SK-N-SH (cell line): ENCODE measurements at regions not wholly inside any gene's neighbourhood (a gene's known extent, or its start where the extent isn't known, plus 50 kb on each side); places are given as distances from the start of the nearest gene placed in this dataset.

Experiments used
- CTCF ChIA-PET: fragments of 300-600, 350-600 bp; formaldehyde crosslinking; extraction: SDS; loops from one replicate; lab custom pipeline; 2021; lab: Yijun Ruan, JAX
- POLR2A ChIA-PET: fragments of 350-600 bp; sonication (Branson Sonifier 250); formaldehyde crosslinking; extraction: SDS; loops from one replicate; lab custom pipeline; 2020; ENCODE audit warnings: antibody characterized with exemption, inconsistent platforms; lab: Yijun Ruan, JAX
- DNase-seq: peaks from one replicate; pipeline ENCODE4 v3.0.0; 2012
- H2AFZ ChIP-seq: fragments of 200-600 bp; sonication (generic); 2 replicates; pipeline ENCODE4 v1.8.1; 2016; ENCODE audit warnings: antibody characterized with exemption, mild to moderate bottlenecking, low read depth
- H3F3A ChIP-seq: fragments of 200-600 bp; sonication (generic); replicated peaks from 2 replicates; pipeline ENCODE3; 2016; ENCODE audit warnings: antibody characterized with exemption, mild to moderate bottlenecking; ENCODE audit not compliant: insufficient read depth
- H3K27ac ChIP-seq, 2 experiments: fragments of 200-500 bp in 1 of 2; fragments of 200-600 bp in 1 of 2; sonication (Bioruptor generic) in 1 of 2; sonication (generic), shearing (Covaris generic) in 1 of 2; 2 replicates each; pipeline versions ENCODE4 v1.5.1 to v1.6.1; 2014 to 2016; ENCODE audit warnings: low read depth in 2 of 2, inconsistent platforms in 1 of 2, low read length in 1 of 2, mild to moderate bottlenecking in 1 of 2, mixed read lengths in 1 of 2
- H3K27me3 ChIP-seq: fragments of 200-600 bp; sonication (generic), shearing (Covaris generic); 2 replicates; pipeline ENCODE4 v1.6.1; 2016; ENCODE audit warnings: mixed run types; ENCODE audit not compliant: insufficient read depth
- H3K36me3 ChIP-seq, 2 experiments: fragments of 200-500 bp in 1 of 2; fragments of 200-600 bp in 1 of 2; sonication (Bioruptor generic) in 1 of 2; sonication (generic) in 1 of 2; replicated peaks in 1 of 2; 2 replicates each; pipeline versions ENCODE3 to v1.5.1; 2014 to 2016; ENCODE audit warnings: low read length in 1 of 2, mild to moderate bottlenecking in 1 of 2; ENCODE audit not compliant: insufficient read depth in 2 of 2, control insufficient read depth in 1 of 2
- H3K4me1 ChIP-seq, 2 experiments: fragments of 200-500 bp in 1 of 2; fragments of 200-600 bp in 1 of 2; sonication (Bioruptor generic) in 1 of 2; sonication (generic), shearing (Covaris generic) in 1 of 2; 2 replicates each; pipeline versions ENCODE4 v1.5.1 to v1.6.1; 2014 to 2016; ENCODE audit warnings: low read depth in 1 of 2, low read length in 1 of 2, mixed run types in 1 of 2; ENCODE audit not compliant: insufficient read depth in 2 of 2, control insufficient read depth in 1 of 2
- H3K4me2 ChIP-seq: fragments of 200-600 bp; sonication (generic), shearing (Covaris generic); 2 replicates; pipeline ENCODE4 v1.6.1; 2017; ENCODE audit warnings: mixed run types
- H3K4me3 ChIP-seq, 2 experiments: fragments of 200-500 bp in 1 of 2; fragments of 200-600 bp in 1 of 2; sonication (Bioruptor generic) in 1 of 2; sonication (generic), shearing (Covaris generic) in 1 of 2; 2 replicates each; pipeline versions ENCODE4 v1.5.1 to v1.8.1; 2014 to 2016; ENCODE audit warnings: low read depth in 2 of 2, inconsistent platforms in 1 of 2, low read length in 1 of 2, mild to moderate bottlenecking in 1 of 2, mixed read lengths in 1 of 2, moderate library complexity in 1 of 2
- H3K79me2 ChIP-seq: fragments of 200-600 bp; sonication (generic); 2 replicates; pipeline ENCODE4 v1.8.1; 2017; ENCODE audit warnings: mild to moderate bottlenecking; ENCODE audit not compliant: insufficient read depth
- H3K9ac ChIP-seq: fragments of 200-600 bp; sonication (generic); 2 replicates; pipeline ENCODE4 v1.6.1; 2017; ENCODE audit warnings: mixed run types
- H3K9me2 ChIP-seq: fragments of 200-600 bp; sonication (generic); 2 replicates; pipeline ENCODE4 v1.6.1; 2017; ENCODE audit warnings: mixed run types
- H3K9me3 ChIP-seq: fragments of 200-600 bp; sonication (generic); 2 replicates; pipeline ENCODE4 v1.6.1; 2017; ENCODE audit warnings: mixed run types, mild to moderate bottlenecking, moderate library complexity
- H4K20me1 ChIP-seq: fragments of 200-600 bp; sonication (generic); 2 replicates; pipeline ENCODE4 v1.6.1; 2017; ENCODE audit warnings: mild to moderate bottlenecking, mixed run types; ENCODE audit not compliant: insufficient read depth
- CHD2 ChIP-seq: fragments of 150-350 bp; IDR thresholded peaks from 2 replicates; pipeline ENCODE4 v1.6.1; 2018; ENCODE audit warnings: low read length; ENCODE audit not compliant: partially characterized antibody
- EP300 ChIP-seq, 2 experiments: IDR thresholded peaks; 2 replicates each; pipeline versions ENCODE4 v1.4.0 to v1.6.1; 2012; ENCODE audit warnings: borderline replicate concordance in 1 of 2, low read depth in 1 of 2, low read length in 1 of 2
- EZH2phosphoT487 ChIP-seq: fragments of 200-600 bp; sonication (generic); IDR thresholded peaks from 2 replicates; pipeline ENCODE4 v1.6.1; 2017; ENCODE audit warnings: low read depth, mixed run types, mild to moderate bottlenecking, antibody characterized with exemption, moderate library complexity, borderline replicate concordance
- GABPA ChIP-seq: IDR thresholded peaks from 2 replicates; pipeline ENCODE4 v1.4.0; 2012; ENCODE audit warnings: low read depth, mild to moderate bottlenecking
- IRF3 ChIP-seq: fragments of 150-350 bp; IDR thresholded peaks from 2 replicates; pipeline ENCODE4 v1.6.1; 2016; ENCODE audit warnings: mild to moderate bottlenecking, low read depth, low read length
- JUND ChIP-seq: IDR thresholded peaks from 2 replicates; pipeline ENCODE4 v1.4.0; 2012
- MEF2A ChIP-seq: IDR thresholded peaks from 2 replicates; pipeline ENCODE4 v1.4.0; 2012; ENCODE audit warnings: low read depth, borderline replicate concordance
- RAD21 ChIP-seq: IDR thresholded peaks from 2 replicates; pipeline ENCODE4 v1.6.1; 2012; ENCODE audit warnings: mild to moderate bottlenecking, low read length
- RCOR1 ChIP-seq: fragments of 150-350 bp; IDR thresholded peaks from 2 replicates; pipeline ENCODE4 v1.6.1; 2017; ENCODE audit warnings: antibody characterized with exemption, low read length
- RFX5 ChIP-seq: IDR thresholded peaks from 2 replicates; pipeline ENCODE4 v1.6.1; 2012; ENCODE audit warnings: mild to moderate bottlenecking, improper control_type of control experiment, low read length
- SMC3 ChIP-seq: IDR thresholded peaks from 2 replicates; pipeline ENCODE4 v1.6.1; 2012; ENCODE audit warnings: low read depth, low read length, improper control_type of control experiment
- TAF1 ChIP-seq: IDR thresholded peaks from 2 replicates; pipeline ENCODE4 v1.6.1; 2012; ENCODE audit warnings: low read depth, mild to moderate bottlenecking, low read length, moderate library complexity, borderline replicate concordance
- TEAD4 ChIP-seq: IDR thresholded peaks from 2 replicates; pipeline ENCODE4 v1.4.0; 2012; ENCODE audit warnings: mild to moderate bottlenecking, borderline replicate concordance; ENCODE audit not compliant: insufficient read depth
- YY1 ChIP-seq: IDR thresholded peaks from 2 replicates; pipeline ENCODE4 v1.4.0; 2012; ENCODE audit warnings: low read depth, mild to moderate bottlenecking
- ZBTB33 ChIP-seq: IDR thresholded peaks from 2 replicates; pipeline ENCODE4 v1.4.0; 2012; ENCODE audit warnings: low read depth, borderline replicate concordance
- WGBS: methylation state at CpG from one replicate; pipeline ENCODE4 v1.1.6; 2017; ENCODE audit warnings: low lambda C conversion rate; 5-methylcytosine and 5-hydroxymethylcytosine counted together
- TF ChIP-seq, protein P1 (sequence below): fragments of 150-350 bp; IDR thresholded peaks from 2 replicates; pipeline ENCODE4 v1.6.1; 2017; ENCODE audit warnings: antibody characterized with exemption, low read length, low read depth, borderline replicate concordance
- TF ChIP-seq, protein P2 (sequence below): IDR thresholded peaks from 2 replicates; pipeline ENCODE4 v1.4.0; 2012; ENCODE audit warnings: low read depth, borderline replicate concordance
- TF ChIP-seq, protein P3 (sequence below): IDR thresholded peaks from 2 replicates; pipeline ENCODE4 v1.4.0; 2012; ENCODE audit warnings: low read depth

DNA sequence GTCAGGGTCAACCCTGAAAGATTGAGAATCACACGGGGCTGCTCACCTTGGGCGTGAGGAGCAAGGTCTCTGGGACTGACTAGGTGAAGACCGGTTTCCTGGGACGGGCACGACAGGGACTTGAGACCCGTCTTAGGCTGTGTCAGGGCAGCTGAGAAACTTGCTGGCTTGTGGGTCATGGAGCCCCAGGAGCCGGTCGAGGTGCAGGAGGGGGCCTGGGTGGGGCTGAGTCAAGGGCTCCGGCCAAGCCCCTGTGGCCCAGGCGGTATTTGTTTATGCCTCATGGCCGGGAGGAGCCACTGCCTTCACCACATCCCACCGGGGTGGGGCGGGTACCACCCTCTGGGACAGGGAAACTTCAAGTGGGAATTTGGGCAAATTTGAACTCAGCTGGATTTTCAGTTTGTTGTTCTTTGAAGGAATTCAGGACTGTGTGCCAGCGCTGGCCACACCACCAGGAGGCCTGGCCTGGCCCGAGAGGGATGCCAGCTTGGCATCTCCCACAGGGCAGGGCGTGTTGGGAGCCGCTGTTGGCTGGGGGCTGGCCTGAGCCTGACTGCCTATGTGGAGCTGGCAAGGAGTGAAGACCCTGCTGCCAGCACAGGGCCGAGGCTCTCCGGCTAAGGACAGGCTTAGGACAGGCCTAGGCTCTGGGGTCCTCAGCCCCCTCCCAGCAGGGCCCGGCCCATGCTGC is 116.1 kb downstream of the METRNL start:
- ChIA-PET POLR2A (no interaction called here), CTCF (no interaction called here)
- Histone ChIP-seq H3K4me1 (peaks cover 0 to 31% of the 10 kb centered on the region in 2 experiments; a peak in 3 of 4 replicates), H4K20me1 (no peaks in the 10 kb centered on the region), H3K9me3 (no peaks in the 10 kb centered on the region), H3K36me3 (no peaks in the 10 kb centered on the region), H3K4me3 (no peak overlapping the region), H3K27me3 (no peaks in the 10 kb centered on the region), H2AFZ (no peak overlapping the region), H3K27ac (0 out of 4 replicates have a peak overlapping the region, but pooled peaks of 1 of the 2 experiments have one; percentile 8), H3K4me2 (no peak overlapping the region; the same call in 1 of the 2 replicates), H3K79me2 (no peaks in the 10 kb centered on the region), H3F3A (peaks cover 4% of the 10 kb centered on the region), H3K9ac (no peak overlapping the region), H3K9me2 (no peaks in the 10 kb centered on the region)
- DNase-seq: no peak
- TF ChIP-seq, protein P1, sequence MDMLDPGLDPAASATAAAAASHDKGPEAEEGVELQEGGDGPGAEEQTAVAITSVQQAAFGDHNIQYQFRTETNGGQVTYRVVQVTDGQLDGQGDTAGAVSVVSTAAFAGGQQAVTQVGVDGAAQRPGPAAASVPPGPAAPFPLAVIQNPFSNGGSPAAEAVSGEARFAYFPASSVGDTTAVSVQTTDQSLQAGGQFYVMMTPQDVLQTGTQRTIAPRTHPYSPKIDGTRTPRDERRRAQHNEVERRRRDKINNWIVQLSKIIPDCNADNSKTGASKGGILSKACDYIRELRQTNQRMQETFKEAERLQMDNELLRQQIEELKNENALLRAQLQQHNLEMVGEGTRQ: no peak
- TF ChIP-seq MEF2A (no peak), RFX5 (no peak), IRF3 (no peak), RAD21 (no peak), TEAD4 (no peak), EP300 (IDR thresholded peaks at IDR 0.05; ENCODE audit: borderline replicate concordance in 1 of 2, low read depth in 1 of 2, low read length in 1 of 2) (no peak), CHD2 (no peak), SMC3 (no peak), GABPA (no peak), YY1 (no peak), JUND (no peak), EZH2phosphoT487 (no peak), RCOR1 (no peak), ZBTB33 (no peak), TAF1 (no peak)
- TF ChIP-seq, protein P2, sequence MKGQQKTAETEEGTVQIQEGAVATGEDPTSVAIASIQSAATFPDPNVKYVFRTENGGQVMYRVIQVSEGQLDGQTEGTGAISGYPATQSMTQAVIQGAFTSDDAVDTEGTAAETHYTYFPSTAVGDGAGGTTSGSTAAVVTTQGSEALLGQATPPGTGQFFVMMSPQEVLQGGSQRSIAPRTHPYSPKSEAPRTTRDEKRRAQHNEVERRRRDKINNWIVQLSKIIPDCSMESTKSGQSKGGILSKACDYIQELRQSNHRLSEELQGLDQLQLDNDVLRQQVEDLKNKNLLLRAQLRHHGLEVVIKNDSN: no peak
- TF ChIP-seq, protein P3, sequence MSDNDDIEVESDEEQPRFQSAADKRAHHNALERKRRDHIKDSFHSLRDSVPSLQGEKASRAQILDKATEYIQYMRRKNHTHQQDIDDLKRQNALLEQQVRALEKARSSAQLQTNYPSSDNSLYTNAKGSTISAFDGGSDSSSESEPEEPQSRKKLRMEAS: no peak
- WGBS: 79% methylated on average over 16 of the region's 20 CpGs
